GM10266 (cell line): ENCODE measurements at regions not wholly inside any gene's neighbourhood (a gene's known extent, or its start where the extent isn't known, plus 50 kb on each side); places are given as distances from the start of the nearest gene placed in this dataset.

Experiments
- DNase-seq: peaks from one replicate; pipeline ENCODE4 v3.0.0; 2012; ENCODE audit errors: extremely low spot score
- TF ChIP-seq, protein P1 (sequence below): IDR thresholded peaks from 2 replicates; pipeline ENCODE4 v1.5.1; 2012; ENCODE audit warnings: mild to moderate bottlenecking, low read depth; ENCODE audit not compliant: control insufficient read depth, insufficient read depth; ENCODE audit errors: missing control alignments

DNA sequence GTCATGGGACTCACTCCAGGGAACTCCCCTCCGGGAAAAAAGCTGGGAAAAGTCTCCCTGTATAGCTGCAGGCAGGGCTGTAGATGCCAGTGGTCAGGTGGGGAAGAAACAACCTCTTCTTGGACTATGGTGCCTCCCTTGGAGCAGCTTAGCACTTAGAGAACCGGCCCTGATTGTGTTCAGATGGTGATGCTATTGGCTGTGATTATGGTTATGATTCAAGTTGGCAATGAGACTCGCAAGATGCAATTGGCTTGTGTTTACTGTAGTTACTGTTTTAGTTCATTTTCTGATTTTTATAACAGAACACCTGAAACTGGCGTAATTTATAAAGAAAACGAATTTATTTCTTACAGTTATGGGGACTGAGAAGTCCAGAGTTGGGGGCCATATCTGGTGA is 80.9 kb upstream of the ADRA1D start:
- TF ChIP-seq, protein P1, sequence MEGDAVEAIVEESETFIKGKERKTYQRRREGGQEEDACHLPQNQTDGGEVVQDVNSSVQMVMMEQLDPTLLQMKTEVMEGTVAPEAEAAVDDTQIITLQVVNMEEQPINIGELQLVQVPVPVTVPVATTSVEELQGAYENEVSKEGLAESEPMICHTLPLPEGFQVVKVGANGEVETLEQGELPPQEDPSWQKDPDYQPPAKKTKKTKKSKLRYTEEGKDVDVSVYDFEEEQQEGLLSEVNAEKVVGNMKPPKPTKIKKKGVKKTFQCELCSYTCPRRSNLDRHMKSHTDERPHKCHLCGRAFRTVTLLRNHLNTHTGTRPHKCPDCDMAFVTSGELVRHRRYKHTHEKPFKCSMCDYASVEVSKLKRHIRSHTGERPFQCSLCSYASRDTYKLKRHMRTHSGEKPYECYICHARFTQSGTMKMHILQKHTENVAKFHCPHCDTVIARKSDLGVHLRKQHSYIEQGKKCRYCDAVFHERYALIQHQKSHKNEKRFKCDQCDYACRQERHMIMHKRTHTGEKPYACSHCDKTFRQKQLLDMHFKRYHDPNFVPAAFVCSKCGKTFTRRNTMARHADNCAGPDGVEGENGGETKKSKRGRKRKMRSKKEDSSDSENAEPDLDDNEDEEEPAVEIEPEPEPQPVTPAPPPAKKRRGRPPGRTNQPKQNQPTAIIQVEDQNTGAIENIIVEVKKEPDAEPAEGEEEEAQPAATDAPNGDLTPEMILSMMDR: no peak
- no peak for DNase-seq

DNA sequence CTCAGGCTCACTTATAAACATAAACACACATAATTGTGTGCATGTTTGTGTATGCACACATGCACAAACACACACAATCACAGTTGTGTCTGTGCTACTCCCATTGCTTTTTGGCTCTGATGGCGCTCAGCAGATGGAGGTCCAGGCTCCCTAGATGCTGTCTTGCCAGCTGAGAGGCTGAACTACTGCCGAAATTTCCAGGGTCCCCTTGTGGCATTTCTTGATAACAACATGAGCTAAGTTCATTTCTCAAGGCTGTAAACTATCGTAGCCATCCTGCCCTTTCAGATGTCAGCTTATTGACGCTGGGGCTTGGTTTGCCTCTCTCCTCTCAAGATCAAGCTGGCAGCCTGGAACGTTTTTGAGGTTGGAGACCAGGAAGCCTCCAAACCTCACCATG is 80.1 kb upstream of the ADRA1D start:
- TF ChIP-seq, protein P1: no peak
- DNase-seq: no peak

DNA sequence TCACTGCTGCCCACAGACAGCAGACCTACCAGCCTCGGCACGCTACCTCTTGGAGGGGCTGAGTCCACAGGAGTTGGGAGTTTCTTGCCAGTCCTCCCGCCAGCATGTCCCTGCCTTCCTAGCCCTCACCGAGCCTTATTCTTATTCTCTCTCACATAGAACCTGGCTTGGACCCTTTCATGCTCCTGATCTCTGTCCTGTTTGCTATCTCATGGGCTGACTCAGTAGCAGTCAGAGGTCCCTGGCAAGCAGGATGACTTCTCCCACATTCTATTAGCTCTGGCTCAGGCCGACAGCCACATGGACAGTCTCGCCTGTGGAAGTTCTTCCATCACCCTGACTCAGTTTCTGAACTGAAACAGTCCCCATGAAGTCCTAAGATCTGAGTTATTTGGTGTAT is 79.5 kb upstream of the ADRA1D start:
- no peak for DNase-seq
- TF ChIP-seq, protein P1: no peak

DNA sequence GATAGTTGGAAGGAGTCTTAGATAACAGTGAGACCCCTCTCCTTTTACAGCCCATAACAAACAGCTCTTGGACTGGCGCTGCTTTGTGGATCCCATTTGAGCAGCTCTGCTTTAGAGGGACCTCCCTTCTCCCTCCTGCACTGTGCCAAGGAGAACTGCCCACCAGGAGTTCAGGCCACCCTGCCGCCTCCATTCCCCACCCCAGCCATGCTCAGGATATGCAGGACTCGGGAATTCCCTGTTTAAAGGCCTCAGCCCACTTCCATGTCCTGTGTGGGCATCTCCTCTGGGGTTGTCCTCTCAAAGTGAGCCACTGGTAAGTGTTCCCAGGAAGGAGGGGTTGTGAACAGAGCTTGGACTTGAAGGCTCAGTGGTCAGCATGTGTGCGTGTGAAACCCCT is 78.9 kb upstream of the ADRA1D start:
- DNase-seq: no peak
- TF ChIP-seq, protein P1: no peak

DNA sequence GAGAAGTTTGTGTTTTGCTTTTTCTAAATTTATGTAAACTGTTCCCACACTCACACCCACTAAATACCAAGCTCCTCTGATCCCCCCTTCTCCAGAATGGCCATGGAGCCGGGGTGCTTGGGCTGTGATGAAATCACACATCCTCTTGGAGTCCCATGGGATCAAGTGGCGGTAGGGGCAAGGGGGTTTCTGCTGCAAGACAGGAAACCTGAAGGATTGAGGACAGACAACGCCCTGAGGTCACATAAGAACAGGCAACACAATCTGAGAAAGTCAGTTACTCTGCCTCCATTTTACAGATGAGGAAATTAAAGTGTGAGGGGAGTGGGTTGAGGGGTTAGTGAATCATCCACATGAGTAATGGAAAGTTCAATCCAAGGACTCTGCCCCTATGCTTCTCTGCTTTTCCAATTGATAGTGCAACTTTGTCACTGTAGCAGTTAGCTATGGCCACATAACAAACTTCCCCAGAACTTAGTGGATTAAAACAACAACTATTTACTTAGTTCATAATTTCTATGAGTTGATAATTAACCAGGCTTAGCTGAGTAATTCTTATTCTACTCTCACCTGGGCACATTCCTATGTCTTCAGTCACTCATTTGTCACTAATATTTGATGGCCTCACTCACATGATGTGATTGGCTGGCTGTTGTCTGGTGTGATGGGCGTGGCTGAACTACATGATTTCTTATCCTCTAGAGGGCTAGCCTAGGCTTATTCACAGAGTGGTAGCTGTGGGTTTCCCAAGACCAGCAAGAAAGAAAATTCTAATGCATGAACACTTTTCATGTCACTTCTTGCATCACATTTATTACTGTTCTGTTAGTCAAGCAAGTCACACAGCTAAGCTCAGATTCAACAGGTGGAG is 77.3 kb upstream of the ADRA1D start:
- no peak for DNase-seq
- TF ChIP-seq, protein P1: no peak

DNA sequence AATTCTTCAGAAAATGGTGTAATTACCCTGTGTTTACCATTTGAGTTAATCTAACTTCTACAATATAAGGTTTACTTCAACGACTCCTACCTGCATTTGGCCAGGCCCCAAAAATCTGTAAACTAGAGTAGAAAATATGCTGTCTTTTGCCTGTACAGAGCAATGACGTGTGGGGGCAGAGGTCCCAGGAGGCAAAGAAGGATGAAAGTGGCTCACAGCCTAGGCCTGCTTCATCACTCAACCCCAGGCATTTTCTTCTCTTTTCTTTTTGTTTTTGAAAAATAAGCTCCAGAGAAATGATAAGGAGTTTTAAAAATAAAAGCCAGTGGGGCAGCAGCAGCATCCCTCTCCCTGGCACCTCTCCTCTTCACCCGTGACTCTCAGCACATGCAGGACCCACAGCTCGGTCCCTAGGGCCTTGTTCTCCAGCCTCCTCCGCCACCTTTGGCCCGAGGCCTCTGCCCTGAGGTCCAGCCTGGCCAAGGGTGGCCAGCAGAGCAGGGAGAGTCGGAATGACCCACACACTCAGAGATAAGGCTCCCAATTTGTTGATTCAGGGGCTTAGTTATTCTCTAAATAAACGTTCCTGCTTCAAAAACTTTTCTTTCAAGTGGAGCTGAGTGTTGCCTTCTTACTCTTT is 76.6 kb upstream of the ADRA1D start:
- DNase-seq: no peak
- TF ChIP-seq, protein P1: no peak

DNA sequence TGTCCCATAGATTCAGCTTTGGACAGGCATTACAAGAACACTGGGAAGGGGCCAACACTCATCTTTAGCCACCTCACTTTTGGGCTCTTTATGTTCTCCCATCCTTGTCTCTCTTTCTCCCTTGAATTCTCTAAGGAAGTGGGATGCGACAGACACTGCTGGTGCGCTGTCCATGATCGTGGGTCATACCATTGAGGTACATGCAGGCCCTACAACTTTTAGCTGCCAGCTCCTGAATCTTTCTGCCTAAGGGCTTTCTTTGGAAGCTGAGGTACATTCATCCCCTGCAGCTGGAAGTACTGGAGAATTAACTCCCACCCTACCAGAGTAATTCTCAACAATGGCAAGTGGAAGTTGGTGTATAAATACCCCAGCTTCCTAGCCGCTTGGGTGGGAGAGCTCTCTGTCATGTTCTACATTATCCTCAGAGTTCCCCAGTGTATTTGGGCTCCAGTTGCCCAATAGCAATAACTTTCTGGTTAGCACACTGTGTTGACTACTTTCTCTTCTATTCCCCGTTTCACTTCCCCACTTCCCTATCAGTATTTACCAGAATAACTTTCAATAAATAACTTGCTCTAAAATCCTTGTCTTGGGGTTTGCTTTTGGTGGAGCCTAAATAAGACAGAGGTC is 75.6 kb upstream of the ADRA1D start:
- TF ChIP-seq, protein P1: no peak
- DNase-seq: no peak
